K562 (cell line): ENCODE measurements at regions not wholly inside any gene's neighbourhood (a gene's known extent, or its start where the extent isn't known, plus 50 kb on each side); places are given as distances from the start of the nearest gene placed in this dataset.

Experiments
- CCAR2 ChIP-seq: fragments of 200-400 bp; formaldehyde crosslinking; IDR thresholded peaks from 2 replicates; pipeline ENCODE4 v1.6.1; 2017; ENCODE audit warnings: mild to moderate bottlenecking, low read depth, low read length
- FOXK2 ChIP-seq, 2 experiments: fragments of 450-650 bp; IDR thresholded peaks in 1 of 2; conservative IDR thresholded peaks in 1 of 2; 2 replicates each; pipeline ENCODE4 v1.6.1; 2016; ENCODE audit warnings: low read depth in 2 of 2, mild to moderate bottlenecking in 1 of 2
- ILK ChIP-seq: fragments of 450-650 bp; IDR thresholded peaks from 2 replicates; pipeline ENCODE4 v1.6.1; 2016; ENCODE audit warnings: missing genetic modification characterization, low read depth, mild to moderate bottlenecking, missing compliant biosample characterization, moderate library complexity, borderline replicate concordance
- JUN ChIP-seq, 2 experiments: sonication (generic) in 1 of 2; formaldehyde crosslinking in 1 of 2; IDR thresholded peaks; 2 replicates each; pipeline versions ENCODE4 v1.6.1 to v1.8.0; 2012 to 2022; ENCODE audit warnings: borderline replicate concordance in 2 of 2, mild to moderate bottlenecking in 2 of 2, improper control_type of control experiment in 1 of 2, low read depth in 1 of 2, low read length in 1 of 2, missing genetic modification reagents in 1 of 2
- NFYB ChIP-seq: IDR thresholded peaks from 2 replicates; pipeline ENCODE4 v1.6.1; 2011; ENCODE audit warnings: mild to moderate bottlenecking, moderate library complexity; ENCODE audit not compliant: insufficient read length; ENCODE audit errors: extremely low read depth
- SIX5 ChIP-seq, 2 experiments: IDR thresholded peaks; 2 replicates each; pipeline ENCODE4 v1.6.1; 2011; ENCODE audit warnings: low read length in 2 of 2, borderline replicate concordance in 1 of 2, low read depth in 1 of 2, mild to moderate bottlenecking in 1 of 2, moderate library complexity in 1 of 2; ENCODE audit not compliant: insufficient read depth in 1 of 2
- YBX1 ChIP-seq: fragments of 450-650 bp; IDR thresholded peaks from 2 replicates; pipeline ENCODE4 v1.7.1; 2016; ENCODE audit warnings: mild to moderate bottlenecking
- ZNF408 ChIP-seq: fragments of 250-450 bp; sonication (Bioruptor Pico); IDR thresholded peaks from 2 replicates; pipeline ENCODE4 v1.4.0; 2020; ENCODE audit warnings: low read depth, mild to moderate bottlenecking, moderate library complexity
- TF ChIP-seq, protein P1 (sequence below): fragments of 450-650 bp; IDR thresholded peaks from 2 replicates; pipeline ENCODE4 v1.6.1; 2017; ENCODE audit warnings: mild to moderate bottlenecking, moderate library complexity
- TF ChIP-seq, protein P2 (sequence below), 3 experiments: IDR thresholded peaks in 2 of 3; conservative IDR thresholded peaks in 1 of 3; 2 replicates each; pipeline ENCODE4 v1.5.1; 2011 to 2012; ENCODE audit warnings: low read length in 3 of 3, mild to moderate bottlenecking in 3 of 3, control low read depth in 2 of 3, improper control_type of control experiment in 1 of 3, inconsistent platforms in 1 of 3, low read depth in 1 of 3, mixed read lengths in 1 of 3, moderate library complexity in 1 of 3; ENCODE audit not compliant: insufficient read depth in 2 of 3

DNA sequence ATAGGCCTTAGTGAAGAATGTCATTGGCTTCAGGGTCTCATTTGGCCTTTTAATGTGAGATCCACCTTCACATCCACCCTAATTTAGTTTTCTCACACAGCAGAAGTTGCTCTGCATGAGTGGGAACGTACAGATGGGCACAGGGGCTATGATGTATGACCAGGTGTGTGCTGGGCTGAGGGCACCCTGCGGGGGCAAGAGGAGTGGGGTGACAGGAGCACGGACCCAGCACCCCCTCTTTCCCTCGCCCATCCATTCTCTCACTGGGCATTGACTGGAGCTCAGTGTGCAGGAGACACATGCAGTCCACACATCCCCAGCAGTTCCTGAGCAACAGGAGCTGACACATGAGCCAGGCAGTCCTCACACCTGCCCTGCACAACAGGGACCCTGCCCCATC is 95.1 kb upstream of the PPP2R2D start:
- TF ChIP-seq NFYB (no peak), SIX5 (IDR thresholded peaks at IDR 0.05; ENCODE audit: borderline replicate concordance in 1 of 2, insufficient read depth in 1 of 2, low read depth in 1 of 2, low read length in 2 of 2) (no peak), YBX1 (no peak), ZNF408 (CRISPR knock-in tag) (no peak), JUN (IDR thresholded peaks at IDR 0.05; ENCODE audit: borderline replicate concordance, low read depth, low read length) (no peak), JUN (CRISPR knock-in tag; IDR thresholded peaks at IDR 0.05; ENCODE audit: borderline replicate concordance) (no peak), FOXK2 (conservative IDR thresholded peaks at IDR 0.05 in 1 of 2, IDR thresholded peaks at IDR 0.05 in 1 of 2; ENCODE audit: low read depth in 2 of 2) (no peak), CCAR2 (no peak), ILK (tag) (no peak)
- TF ChIP-seq, protein P1, sequence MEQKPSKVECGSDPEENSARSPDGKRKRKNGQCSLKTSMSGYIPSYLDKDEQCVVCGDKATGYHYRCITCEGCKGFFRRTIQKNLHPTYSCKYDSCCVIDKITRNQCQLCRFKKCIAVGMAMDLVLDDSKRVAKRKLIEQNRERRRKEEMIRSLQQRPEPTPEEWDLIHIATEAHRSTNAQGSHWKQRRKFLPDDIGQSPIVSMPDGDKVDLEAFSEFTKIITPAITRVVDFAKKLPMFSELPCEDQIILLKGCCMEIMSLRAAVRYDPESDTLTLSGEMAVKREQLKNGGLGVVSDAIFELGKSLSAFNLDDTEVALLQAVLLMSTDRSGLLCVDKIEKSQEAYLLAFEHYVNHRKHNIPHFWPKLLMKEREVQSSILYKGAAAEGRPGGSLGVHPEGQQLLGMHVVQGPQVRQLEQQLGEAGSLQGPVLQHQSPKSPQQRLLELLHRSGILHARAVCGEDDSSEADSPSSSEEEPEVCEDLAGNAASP = no peak
- TF ChIP-seq, protein P2, sequence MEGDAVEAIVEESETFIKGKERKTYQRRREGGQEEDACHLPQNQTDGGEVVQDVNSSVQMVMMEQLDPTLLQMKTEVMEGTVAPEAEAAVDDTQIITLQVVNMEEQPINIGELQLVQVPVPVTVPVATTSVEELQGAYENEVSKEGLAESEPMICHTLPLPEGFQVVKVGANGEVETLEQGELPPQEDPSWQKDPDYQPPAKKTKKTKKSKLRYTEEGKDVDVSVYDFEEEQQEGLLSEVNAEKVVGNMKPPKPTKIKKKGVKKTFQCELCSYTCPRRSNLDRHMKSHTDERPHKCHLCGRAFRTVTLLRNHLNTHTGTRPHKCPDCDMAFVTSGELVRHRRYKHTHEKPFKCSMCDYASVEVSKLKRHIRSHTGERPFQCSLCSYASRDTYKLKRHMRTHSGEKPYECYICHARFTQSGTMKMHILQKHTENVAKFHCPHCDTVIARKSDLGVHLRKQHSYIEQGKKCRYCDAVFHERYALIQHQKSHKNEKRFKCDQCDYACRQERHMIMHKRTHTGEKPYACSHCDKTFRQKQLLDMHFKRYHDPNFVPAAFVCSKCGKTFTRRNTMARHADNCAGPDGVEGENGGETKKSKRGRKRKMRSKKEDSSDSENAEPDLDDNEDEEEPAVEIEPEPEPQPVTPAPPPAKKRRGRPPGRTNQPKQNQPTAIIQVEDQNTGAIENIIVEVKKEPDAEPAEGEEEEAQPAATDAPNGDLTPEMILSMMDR (IDR thresholded peaks at IDR 0.05 in 2 of 3, conservative IDR thresholded peaks at IDR 0.05 in 1 of 3; ENCODE audit: insufficient read depth in 2 of 3, low read depth in 1 of 3, low read length in 3 of 3) = no peak
